ENCODE measurements at regions not wholly inside any gene's neighbourhood (a gene's known extent, or its start where the extent isn't known, plus 50 kb on each side); places are given as distances from the start of the nearest gene placed in this dataset.

DNA sequence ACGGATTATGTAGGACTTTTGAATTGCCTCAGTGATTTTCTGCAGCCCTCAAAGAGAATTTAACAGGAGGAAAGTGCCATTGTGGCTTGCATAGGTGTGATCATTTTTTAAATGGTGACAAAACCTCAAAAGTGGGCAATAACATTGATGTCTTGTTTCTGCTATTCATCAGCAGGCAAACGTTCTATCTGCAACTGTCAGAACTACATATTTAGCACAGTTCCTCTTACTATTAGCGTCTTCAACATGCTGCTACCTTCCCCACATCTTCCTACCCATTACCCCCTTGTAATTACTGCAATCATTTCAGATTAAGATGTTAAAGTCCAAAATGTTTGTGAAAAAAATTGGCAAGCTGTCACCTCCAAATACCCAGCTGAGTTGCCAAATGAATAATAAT is 254.6 kb downstream of the SMARCA2 start:
- Histone ChIP-seq H3K9ac (ENCODE audit: low read depth, low read length) (no peak overlapping the region), H2AK9ac (replicated peaks; ENCODE audit: low read depth, low read length, poor library complexity) (no peak overlapping the region), H3K9me1 (ENCODE audit: insufficient read depth, low read length) (no peaks in the 10 kb centered on the region), H4K5ac (ENCODE audit: low read depth, low read length) (no peak overlapping the region), H2AFZ (replicated peaks; ENCODE audit: low read length, poor library complexity) (no peak overlapping the region), H3K56ac (ENCODE audit: extremely low read depth, insufficient read depth, low read length) (no peak overlapping the region), H3K4me1 (ENCODE audit: control insufficient read depth, insufficient read depth, low read length) (no peaks in the 10 kb centered on the region), H3K36me3 (ENCODE audit: control insufficient read depth, insufficient read depth, low read length) (no peaks in the 10 kb centered on the region), H3K4me2 (ENCODE audit: low read depth, low read length) (no peak overlapping the region), H3K14ac (replicated peaks; ENCODE audit: low read depth, low read length) (no peak overlapping the region), H3K27me3 (ENCODE audit: control insufficient read depth, insufficient read depth, low read length) (peaks cover 6% of the 10 kb centered on the region), H3K23ac (ENCODE audit: low read depth, low read length) (no peak overlapping the region), H3K27ac (ENCODE audit: insufficient read depth, low read length) (no peak overlapping the region), H2BK5ac (ENCODE audit: low read depth, low read length, poor library complexity, severe bottlenecking) (no peak overlapping the region), H3K79me1 (ENCODE audit: low read depth in 1 of 2, low read length in 2 of 2) (no peaks in the 10 kb centered on the region), H2BK120ac (ENCODE audit: low read depth, low read length) (no peak overlapping the region), H3K18ac (ENCODE audit: low read depth, low read length) (no peak overlapping the region), H2BK20ac (ENCODE audit: low read depth, low read length) (no peak overlapping the region), H2AK5ac (ENCODE audit: low read depth, low read length) (no peak overlapping the region), H3K9me3 (ENCODE audit: control insufficient read depth, insufficient read depth, low read length) (no peaks in the 10 kb centered on the region), H4K91ac (ENCODE audit: insufficient read depth, low read depth, low read length) (no peak overlapping the region), H3K4ac (ENCODE audit: low read depth, low read length) (no peak overlapping the region), H4K8ac (ENCODE audit: low read depth in 2 of 2, low read length in 2 of 2) (no peak overlapping the region), H2BK15ac (ENCODE audit: low read depth, low read length) (no peak overlapping the region), H3K4me3 (ENCODE audit: insufficient read depth, low read depth, low read length) (no peak overlapping the region), H4K20me1 (ENCODE audit: insufficient read depth, low read length) (no peaks in the 10 kb centered on the region)
- ChIA-PET CTCF (interaction anchor here (0.6 kb wide), 1 partner anchor 277 kb away, joined by 3 read pairs; no protein-coding TSS in a partner anchor), POLR2A (ENCODE audit: unreplicated experiment) (no interaction called here)
- ATAC-seq (ENCODE audit: low read depth) = no peak
- in situ Hi-C loops (cut with MboI; ENCODE audit: low sequenced_read_pairs) = no loop called here
- dilution Hi-C loops (cut with HindIII; ENCODE audit: low sequenced_read_pairs, unreplicated experiment) = no loop called here
- intact Hi-C loops (cut with micrococcal nuclease) = no loop called here
- TF ChIP-seq MAZ (IDR thresholded peaks at IDR 0.05; ENCODE audit: borderline replicate concordance, low read depth, low read length) (no peak), NFE2L2 (IDR thresholded peaks at IDR 0.05; ENCODE audit: low read depth, low read length) (no peak), POLR2A (IDR thresholded peaks at IDR 0.05; ENCODE audit: low read depth, low read length) (no peak), RCOR1 (IDR thresholded peaks at IDR 0.05; ENCODE audit: insufficient replicate concordance, low read length) (no peak), CEBPB (IDR thresholded peaks at IDR 0.05; ENCODE audit: low read depth, low read length) (no peak), SMC3 (IDR thresholded peaks at IDR 0.05; ENCODE audit: low read depth, low read length) (no peak)
- TF ChIP-seq, protein P1, sequence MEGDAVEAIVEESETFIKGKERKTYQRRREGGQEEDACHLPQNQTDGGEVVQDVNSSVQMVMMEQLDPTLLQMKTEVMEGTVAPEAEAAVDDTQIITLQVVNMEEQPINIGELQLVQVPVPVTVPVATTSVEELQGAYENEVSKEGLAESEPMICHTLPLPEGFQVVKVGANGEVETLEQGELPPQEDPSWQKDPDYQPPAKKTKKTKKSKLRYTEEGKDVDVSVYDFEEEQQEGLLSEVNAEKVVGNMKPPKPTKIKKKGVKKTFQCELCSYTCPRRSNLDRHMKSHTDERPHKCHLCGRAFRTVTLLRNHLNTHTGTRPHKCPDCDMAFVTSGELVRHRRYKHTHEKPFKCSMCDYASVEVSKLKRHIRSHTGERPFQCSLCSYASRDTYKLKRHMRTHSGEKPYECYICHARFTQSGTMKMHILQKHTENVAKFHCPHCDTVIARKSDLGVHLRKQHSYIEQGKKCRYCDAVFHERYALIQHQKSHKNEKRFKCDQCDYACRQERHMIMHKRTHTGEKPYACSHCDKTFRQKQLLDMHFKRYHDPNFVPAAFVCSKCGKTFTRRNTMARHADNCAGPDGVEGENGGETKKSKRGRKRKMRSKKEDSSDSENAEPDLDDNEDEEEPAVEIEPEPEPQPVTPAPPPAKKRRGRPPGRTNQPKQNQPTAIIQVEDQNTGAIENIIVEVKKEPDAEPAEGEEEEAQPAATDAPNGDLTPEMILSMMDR (conservative IDR thresholded peaks at IDR 0.05; ENCODE audit: low read depth, low read length) = no peak
- no TSS peak for BruUV-seq (replicated peaks)
- DNase-seq = no peak
- WGBS, 2 experiments (ENCODE audit: extremely low coverage in 2 of 2, insufficient read length in 1 of 2) = 67% methylated on average over 1 of the region's 3 CpGs; no CpG with 5 or more reads in 1 of the 2 experiments

Data from IMR-90 (cell line).